CD8-positive, alpha-beta memory T cell (primary cell): ENCODE measurements at regions not wholly inside any gene's neighbourhood (a gene's known extent, or its start where the extent isn't known, plus 50 kb on each side); places are given as distances from the start of the nearest gene placed in this dataset.

ENCODE experiments used
- CTCF ChIA-PET: fragments of 350-600 bp; sonication (Branson Sonifier 250); formaldehyde crosslinking; loops from one replicate; lab custom pipeline; 2021; ENCODE audit warnings: antibody characterized with exemption; lab: Charles Lee
- POLR2A ChIA-PET: fragments of 350-600 bp; sonication (Branson Sonifier 250); formaldehyde crosslinking; loops from one replicate; lab custom pipeline; 2021; ENCODE audit warnings: antibody characterized with exemption; lab: Charles Lee
- DNase-seq, 5 donors: peaks; one replicate each; pipeline versions ENCODE4 v3.0.0 to v3.0.0-alpha.2; 2020 to 2022; ENCODE audit warnings: mixed read lengths in 1 of 5
- H3K27ac ChIP-seq: one replicate; pipeline ENCODE4 v1.7.0; 2013; ENCODE audit warnings: low read depth, mild to moderate bottlenecking, low read length, moderate library complexity
- H3K27me3 ChIP-seq: 2 replicates; pipeline ENCODE4 v1.7.0; 2013; ENCODE audit warnings: low read length, mild to moderate bottlenecking; ENCODE audit not compliant: insufficient read depth, poor library complexity, severe bottlenecking
- H3K36me3 ChIP-seq: 2 replicates; pipeline ENCODE4 v1.7.0; 2013; ENCODE audit warnings: mild to moderate bottlenecking, low read length, moderate library complexity; ENCODE audit not compliant: insufficient read depth
- H3K4me1 ChIP-seq: 2 replicates; pipeline ENCODE4 v1.7.0; 2013; ENCODE audit warnings: mild to moderate bottlenecking, low read length, moderate library complexity; ENCODE audit not compliant: insufficient read depth
- H3K4me3 ChIP-seq: 2 replicates; pipeline ENCODE4 v1.7.0; 2013; ENCODE audit warnings: mild to moderate bottlenecking, low read length
- H3K9me3 ChIP-seq: 2 replicates; pipeline ENCODE4 v1.7.0; 2013; ENCODE audit warnings: mild to moderate bottlenecking, low read length
- H3K27ac Mint-ChIP-seq, 8 donors: one replicate each; pipeline ENCODE4 v1.8.0; 2020 to 2021; ENCODE audit warnings: mixed read lengths in 8 of 8, mild to moderate bottlenecking in 6 of 8, inconsistent platforms in 3 of 8, moderate library complexity in 3 of 8
- H3K27me3 Mint-ChIP-seq, 2 donors: one replicate each; pipeline ENCODE4 v1.8.0; 2020 to 2021; ENCODE audit warnings: mixed read lengths in 2 of 2, mild to moderate bottlenecking in 1 of 2, moderate library complexity in 1 of 2
- H3K36me3 Mint-ChIP-seq, 3 donors: one replicate each; pipeline ENCODE4 v1.8.0; 2020 to 2021; ENCODE audit warnings: mixed read lengths in 3 of 3, inconsistent platforms in 1 of 3, mild to moderate bottlenecking in 1 of 3
- H3K4me1 Mint-ChIP-seq, 3 donors: one replicate each; pipeline ENCODE4 v1.8.0; 2020 to 2021; ENCODE audit warnings: mixed read lengths in 3 of 3, inconsistent platforms in 1 of 3, mild to moderate bottlenecking in 1 of 3
- H3K4me3 Mint-ChIP-seq, 7 donors: one replicate each; pipeline ENCODE4 v1.8.0; 2020 to 2021; ENCODE audit warnings: mixed read lengths in 7 of 7, mild to moderate bottlenecking in 6 of 7, moderate library complexity in 4 of 7, inconsistent platforms in 2 of 7
- H3K9me3 Mint-ChIP-seq, 5 donors: one replicate each; pipeline ENCODE4 v1.8.0; 2020 to 2022; ENCODE audit warnings: mixed read lengths in 5 of 5, mild to moderate bottlenecking in 3 of 5, moderate library complexity in 2 of 5, inconsistent platforms in 1 of 5

GRCh38 chr14:83462759-83463158 is 1929.1 kb upstream of the SEL1L start:
- Histone ChIP-seq H3K9me3 (no peaks in the 10 kb centered on the region), H3K27me3 (no peaks in the 10 kb centered on the region), H3K4me1 (no peaks in the 10 kb centered on the region), H3K27ac (no peak overlapping the region), H3K4me3 (no peak overlapping the region), H3K36me3 (no peaks in the 10 kb centered on the region)
- CTCF ChIA-PET, result interaction anchor here (1.1 kb wide), 1 partner anchor 18 kb away, joined by 3 read pairs; no protein-coding TSS in a partner anchor
- H3K4me1 Mint-ChIP-seq, result no peaks in the 10 kb centered on the region
- POLR2A ChIA-PET, result no interaction called here
- no peak for DNase-seq
- H3K36me3 Mint-ChIP-seq, result peaks cover 0 to 2% (median 0%) of the 10 kb centered on the region in 3 donors
- H3K9me3 Mint-ChIP-seq, result peaks cover 10 to 33% (median 30%) of the 10 kb centered on the region in 5 donors
- no peaks in the 10 kb centered on the region for H3K27me3 Mint-ChIP-seq
- H3K4me3 Mint-ChIP-seq, result no peak overlapping the region
- no peak overlapping the region for H3K27ac Mint-ChIP-seq

- ChIA-PET POLR2A (no interaction called here), CTCF (no interaction called here)
- no peak overlapping the region for H3K27ac ChIP-seq
- H3K27me3 ChIP-seq, result no peaks in the 10 kb centered on the region
- H3K9me3 ChIP-seq, result no peaks in the 10 kb centered on the region
- no peaks in the 10 kb centered on the region for H3K36me3 ChIP-seq
- Mint-ChIP-seq H3K4me3 (no peak overlapping the region), H3K27me3 (no peaks in the 10 kb centered on the region), H3K9me3 (peaks cover 6 to 31% (median 28%) of the 10 kb centered on the region in 5 donors), H3K36me3 (peaks cover 0 to 2% (median 0%) of the 10 kb centered on the region in 3 donors), H3K27ac (no peak overlapping the region), H3K4me1 (no peaks in the 10 kb centered on the region)
- DNase-seq, result no peak
- H3K4me1 ChIP-seq, result no peaks in the 10 kb centered on the region
- no peak overlapping the region for H3K4me3 ChIP-seq
Observed at GRCh38 chr14:83463500-83464098, 1929.9 kb upstream of the SEL1L start.

- Mint-ChIP-seq H3K4me1 (no peaks in the 10 kb centered on the region), H3K9me3 (peaks cover 5 to 36% (median 21%) of the 10 kb centered on the region in 5 donors), H3K27ac (no peak overlapping the region), H3K27me3 (no peaks in the 10 kb centered on the region), H3K36me3 (no peaks in the 10 kb centered on the region), H3K4me3 (no peak overlapping the region)
- ChIA-PET CTCF (no interaction called here), POLR2A (no interaction called here)
- no peak overlapping the region for H3K4me3 ChIP-seq
- H3K36me3 ChIP-seq, result no peaks in the 10 kb centered on the region
- no peaks in the 10 kb centered on the region for H3K9me3 ChIP-seq
- no peaks in the 10 kb centered on the region for H3K4me1 ChIP-seq
- no peaks in the 10 kb centered on the region for H3K27me3 ChIP-seq
- DNase-seq, result no peak
- H3K27ac ChIP-seq, result no peak overlapping the region
Observed at GRCh38 chr14:83467811-83468210, 1934.2 kb upstream of the SEL1L start.

- Mint-ChIP-seq H3K4me3 (no peak overlapping the region), H3K9me3 (peaks cover 5 to 48% (median 11%) of the 10 kb centered on the region in 5 donors), H3K4me1 (no peaks in the 10 kb centered on the region), H3K27ac (no peak overlapping the region), H3K27me3 (no peaks in the 10 kb centered on the region), H3K36me3 (no peaks in the 10 kb centered on the region)
- Histone ChIP-seq H3K27me3 (no peaks in the 10 kb centered on the region), H3K4me3 (no peak overlapping the region), H3K27ac (no peak overlapping the region), H3K4me1 (no peaks in the 10 kb centered on the region), H3K9me3 (no peaks in the 10 kb centered on the region), H3K36me3 (no peaks in the 10 kb centered on the region)
- no peak for DNase-seq
- ChIA-PET CTCF (no interaction called here), POLR2A (no interaction called here)
Observed at GRCh38 chr14:83470466-83470865, 1936.8 kb upstream of the SEL1L start.

GRCh38 chr14:83470959-83471695 is 1937.5 kb upstream of the SEL1L start:
- no peaks in the 10 kb centered on the region for H3K36me3 ChIP-seq
- H3K27ac ChIP-seq, result no peak overlapping the region
- H3K27ac Mint-ChIP-seq, result no peak overlapping the region
- H3K27me3 ChIP-seq, result no peaks in the 10 kb centered on the region
- no peaks in the 10 kb centered on the region for H3K4me1 Mint-ChIP-seq
- POLR2A ChIA-PET, result no interaction called here
- CTCF ChIA-PET, result no interaction called here
- H3K4me3 Mint-ChIP-seq, result no peak overlapping the region
- H3K27me3 Mint-ChIP-seq, result no peaks in the 10 kb centered on the region
- H3K36me3 Mint-ChIP-seq, result no peaks in the 10 kb centered on the region
- no peaks in the 10 kb centered on the region for H3K4me1 ChIP-seq
- no peaks in the 10 kb centered on the region for H3K9me3 ChIP-seq
- H3K4me3 ChIP-seq, result no peak overlapping the region
- DNase-seq, result no peak
- H3K9me3 Mint-ChIP-seq, result peaks cover 5 to 48% (median 10%) of the 10 kb centered on the region in 5 donors

GRCh38 chr14:83473416-83474235 is 1940.0 kb upstream of the SEL1L start:
- no peak overlapping the region for H3K4me3 ChIP-seq
- no peak for DNase-seq
- Mint-ChIP-seq H3K9me3 (peaks cover 5 to 40% (median 10%) of the 10 kb centered on the region in 5 donors), H3K27me3 (no peaks in the 10 kb centered on the region), H3K27ac (no peak overlapping the region), H3K4me3 (no peak overlapping the region), H3K36me3 (no peaks in the 10 kb centered on the region), H3K4me1 (no peaks in the 10 kb centered on the region)
- H3K27me3 ChIP-seq, result no peaks in the 10 kb centered on the region
- H3K27ac ChIP-seq, result no peak overlapping the region
- ChIA-PET POLR2A (no interaction called here), CTCF (no interaction called here)
- no peaks in the 10 kb centered on the region for H3K4me1 ChIP-seq
- H3K9me3 ChIP-seq, result no peaks in the 10 kb centered on the region
- H3K36me3 ChIP-seq, result no peaks in the 10 kb centered on the region

- no peaks in the 10 kb centered on the region for H3K36me3 Mint-ChIP-seq
Observed at GRCh38 chr14:83478741-83479140, 1945.1 kb upstream of the SEL1L start.

GRCh38 chr14:83483063-83483462 is 1949.4 kb upstream of the SEL1L start:
- ChIA-PET CTCF (no interaction called here), POLR2A (no interaction called here)
- Histone ChIP-seq H3K4me3 (no peak overlapping the region), H3K27ac (no peak overlapping the region), H3K36me3 (no peaks in the 10 kb centered on the region), H3K4me1 (no peaks in the 10 kb centered on the region), H3K27me3 (no peaks in the 10 kb centered on the region), H3K9me3 (no peaks in the 10 kb centered on the region)
- H3K27ac Mint-ChIP-seq, result no peak overlapping the region
- no peak for DNase-seq
- H3K9me3 Mint-ChIP-seq, result peaks cover 7 to 41% (median 18%) of the 10 kb centered on the region in 5 donors
- H3K4me3 Mint-ChIP-seq, result no peak overlapping the region
- H3K36me3 Mint-ChIP-seq, result no peaks in the 10 kb centered on the region
- H3K4me1 Mint-ChIP-seq, result no peaks in the 10 kb centered on the region
- no peaks in the 10 kb centered on the region for H3K27me3 Mint-ChIP-seq

More at GRCh38 chr14:83478741-83479140, 1945.1 kb upstream of the SEL1L start:
- H3K27me3 Mint-ChIP-seq, result no peaks in the 10 kb centered on the region
- Histone ChIP-seq H3K27ac (no peak overlapping the region), H3K9me3 (no peaks in the 10 kb centered on the region), H3K27me3 (no peaks in the 10 kb centered on the region), H3K36me3 (no peaks in the 10 kb centered on the region), H3K4me3 (no peak overlapping the region), H3K4me1 (no peaks in the 10 kb centered on the region)
- no peak overlapping the region for H3K4me3 Mint-ChIP-seq
- H3K27ac Mint-ChIP-seq, result no peak overlapping the region
- peaks cover 4 to 36% (median 11%) of the 10 kb centered on the region in 5 donors for H3K9me3 Mint-ChIP-seq
- DNase-seq, result no peak
- POLR2A ChIA-PET, result no interaction called here
- CTCF ChIA-PET, result no interaction called here
- H3K4me1 Mint-ChIP-seq, result no peaks in the 10 kb centered on the region
